SK-N-SH treated with all-trans-retinoic acid at 6 μM for 48 hours (cell line): ENCODE measurements at regions not wholly inside any gene's neighbourhood (a gene's known extent, or its start where the extent isn't known, plus 50 kb on each side); places are given as distances from the start of the nearest gene placed in this dataset.

Experiments used
- ATAC-seq: fragments of 200-7000 bp; cut with Tn5 transposase; 3 replicates; pipeline ENCODE4 v1.9.1; 2020; ENCODE audit warnings: mild to moderate bottlenecking, moderate library complexity
- ARNTL ChIP-seq: fragments of 450-650 bp; formaldehyde crosslinking; IDR thresholded peaks from 2 replicates; pipeline ENCODE4 v1.5.0; 2020; ENCODE audit warnings: low read depth, mild to moderate bottlenecking, moderate library complexity, borderline replicate concordance
- BACH2 ChIP-seq: fragments of 250-450 bp; sonication (Bioruptor Pico); IDR thresholded peaks from 2 replicates; pipeline ENCODE4 v1.9.0; 2021; ENCODE audit warnings: mild to moderate bottlenecking, borderline replicate concordance
- CREB5 ChIP-seq: fragments of 250-450 bp; sonication (Bioruptor Pico); IDR thresholded peaks from 2 replicates; pipeline ENCODE4 v1.5.1; 2020; ENCODE audit warnings: low read depth, mild to moderate bottlenecking, moderate library complexity
- CSDC2 ChIP-seq: fragments of 250-450 bp; sonication (Bioruptor Pico); IDR thresholded peaks from 2 replicates; pipeline ENCODE4 v1.5.0; 2020; ENCODE audit warnings: mild to moderate bottlenecking, moderate library complexity
- CSRNP3 ChIP-seq: fragments of 250-450 bp; sonication (Bioruptor Pico); IDR thresholded peaks from 2 replicates; pipeline ENCODE4 v1.5.1; 2021; ENCODE audit warnings: mild to moderate bottlenecking, moderate library complexity
- ESRRG ChIP-seq: fragments of 250-450 bp; sonication (Bioruptor Pico); IDR thresholded peaks from 2 replicates; pipeline ENCODE4 v1.6.1; 2021; ENCODE audit warnings: mild to moderate bottlenecking
- GLIS3 ChIP-seq: fragments of 250-450 bp; sonication (Bioruptor Pico); IDR thresholded peaks from 2 replicates; pipeline ENCODE4 v1.5.0; 2020; ENCODE audit warnings: mild to moderate bottlenecking, moderate library complexity
- ISL1 ChIP-seq: fragments of 250-450 bp; sonication (Bioruptor Pico); IDR thresholded peaks from 2 replicates; pipeline ENCODE4 v2.1.2; 2022; ENCODE audit warnings: mild to moderate bottlenecking, moderate library complexity
- OSR1 ChIP-seq: fragments of 250-450 bp; sonication (Bioruptor Pico); IDR thresholded peaks from 2 replicates; pipeline ENCODE4 v1.8.0; 2022; ENCODE audit warnings: moderate library complexity, mild to moderate bottlenecking, inconsistent platforms
- PATZ1 ChIP-seq: fragments of 250-450 bp; sonication (Bioruptor Pico); IDR thresholded peaks from 2 replicates; pipeline ENCODE4 v1.8.0; 2020; ENCODE audit warnings: mild to moderate bottlenecking, moderate library complexity, borderline replicate concordance
- POU6F1 ChIP-seq: fragments of 250-450 bp; sonication (Bioruptor Pico); IDR thresholded peaks from 2 replicates; pipeline ENCODE4 v1.8.0; 2021; ENCODE audit warnings: low read depth, mild to moderate bottlenecking, moderate library complexity, borderline replicate concordance
- PPARA ChIP-seq: fragments of 250-450 bp; sonication (Bioruptor Pico); IDR thresholded peaks from 2 replicates; pipeline ENCODE4 v1.5.0; 2020; ENCODE audit warnings: mild to moderate bottlenecking, borderline replicate concordance
- RARB ChIP-seq: fragments of 250-450 bp; sonication (Bioruptor Pico); IDR thresholded peaks from 2 replicates; pipeline ENCODE4 v1.8.0; 2021; ENCODE audit warnings: mild to moderate bottlenecking, moderate library complexity
- SNAI2 ChIP-seq: fragments of 250-450 bp; sonication (Bioruptor Pico); IDR thresholded peaks from 2 replicates; pipeline ENCODE4 v1.5.0; 2020; ENCODE audit warnings: mild to moderate bottlenecking, moderate library complexity
- TCF4 ChIP-seq: fragments of 250-450 bp; sonication (Bioruptor Pico); IDR thresholded peaks from 2 replicates; pipeline ENCODE4 v1.8.0; 2021; ENCODE audit warnings: mild to moderate bottlenecking, moderate library complexity, borderline replicate concordance
- TOX ChIP-seq: fragments of 250-450 bp; sonication (Bioruptor Pico); IDR thresholded peaks from 2 replicates; pipeline ENCODE4 v1.8.0; 2021; ENCODE audit warnings: mild to moderate bottlenecking, moderate library complexity, borderline replicate concordance
- TSHZ2 ChIP-seq: fragments of 250-450 bp; sonication (Bioruptor Pico); IDR thresholded peaks from 2 replicates; pipeline ENCODE4 v1.5.0; 2020; ENCODE audit warnings: mild to moderate bottlenecking, moderate library complexity
- ZC3H10 ChIP-seq: fragments of 250-450 bp; sonication (Bioruptor Pico); IDR thresholded peaks from 2 replicates; pipeline ENCODE4 v1.5.1; 2021; ENCODE audit warnings: mild to moderate bottlenecking, moderate library complexity
- ZFP3 ChIP-seq: fragments of 250-450 bp; sonication (Bioruptor Pico); IDR thresholded peaks from 2 replicates; pipeline ENCODE4 v1.5.0; 2020; ENCODE audit warnings: mild to moderate bottlenecking, moderate library complexity
- ZFP30 ChIP-seq: fragments of 450-650 bp; formaldehyde crosslinking; IDR thresholded peaks from 2 replicates; pipeline ENCODE4 v1.5.0; 2022; ENCODE audit warnings: mild to moderate bottlenecking, moderate library complexity
- ZNF565 ChIP-seq: fragments of 450-650 bp; formaldehyde crosslinking; conservative IDR thresholded peaks from 2 replicates; pipeline ENCODE4 v1.5.0; 2020; ENCODE audit warnings: low read depth, mild to moderate bottlenecking, moderate library complexity
- ZNF70 ChIP-seq: fragments of 450-650 bp; formaldehyde crosslinking; IDR thresholded peaks from 2 replicates; pipeline ENCODE4 v1.5.0; 2020; ENCODE audit warnings: mild to moderate bottlenecking, moderate library complexity
- ZNF8 ChIP-seq: fragments of 450-650 bp; formaldehyde crosslinking; IDR thresholded peaks from 2 replicates; pipeline ENCODE4 v1.5.0; 2020; ENCODE audit warnings: mild to moderate bottlenecking, moderate library complexity

GRCh38 chr13:39954476-39954875 is 299.0 kb downstream of the COG6 start:
- no peak for ATAC-seq
- TF ChIP-seq ZNF70 (no peak), OSR1 (no peak), GLIS3 (CRISPR knock-in tag) (no peak), ISL1 (CRISPR knock-in tag) (no peak), RARB (CRISPR knock-in tag) (no peak), TCF4 (CRISPR knock-in tag) (no peak), ZC3H10 (no peak), TOX (CRISPR knock-in tag) (no peak), ARNTL (CRISPR knock-in tag) (no peak), ESRRG (CRISPR knock-in tag) (no peak), ZFP30 (CRISPR knock-in tag) (no peak), ZNF565 (CRISPR knock-in tag) (no peak), CREB5 (CRISPR knock-in tag) (no peak), SNAI2 (CRISPR knock-in tag) (no peak), POU6F1 (CRISPR knock-in tag) (no peak)
- TF ChIP-seq, all 23 proteins: peak for 0

- TF ChIP-seq CSRNP3 (CRISPR knock-in tag) (no peak), TCF4 (CRISPR knock-in tag) (no peak), ISL1 (CRISPR knock-in tag) (no peak), BACH2 (CRISPR knock-in tag) (no peak), OSR1 (no peak), ZC3H10 (no peak), ZNF70 (no peak), ESRRG (CRISPR knock-in tag) (no peak), ZFP3 (CRISPR knock-in tag) (no peak), SNAI2 (CRISPR knock-in tag) (no peak), CSDC2 (CRISPR knock-in tag) (no peak), ARNTL (CRISPR knock-in tag) (no peak), TSHZ2 (no peak), ZNF565 (CRISPR knock-in tag) (no peak)
- TF ChIP-seq, all 23 proteins: peak for 0
- no peak for ATAC-seq
Observed at GRCh38 chr13:39955560-39955959, 300.1 kb downstream of the COG6 start.

GRCh38 chr13:39956036-39956435 is 300.6 kb downstream of the COG6 start:
- no peak for ATAC-seq

GRCh38 chr13:39957868-39958677 is 302.6 kb downstream of the COG6 start:
- ATAC-seq = no peak
- TF ChIP-seq CREB5 (CRISPR knock-in tag) = no peak
- no peak for TF ChIP-seq PATZ1 (CRISPR knock-in tag)
- no peak for TF ChIP-seq POU6F1 (CRISPR knock-in tag)
- TF ChIP-seq CSDC2 (CRISPR knock-in tag) = no peak
- TF ChIP-seq ESRRG (CRISPR knock-in tag) = no peak
- no peak for TF ChIP-seq ISL1 (CRISPR knock-in tag)
- no peak for TF ChIP-seq ZNF8 (CRISPR knock-in tag)
- TF ChIP-seq TCF4 (CRISPR knock-in tag) = no peak
- TF ChIP-seq ZC3H10 = no peak

More at GRCh38 chr13:39956036-39956435, 300.6 kb downstream of the COG6 start:
- no peak for TF ChIP-seq PPARA (CRISPR knock-in tag)
- no peak for TF ChIP-seq ESRRG (CRISPR knock-in tag)
- no peak for TF ChIP-seq ZNF70
- no peak for TF ChIP-seq CSDC2 (CRISPR knock-in tag)
- TF ChIP-seq BACH2 (CRISPR knock-in tag) = no peak
